Right forelimb (tissue), 1 donor: ENCODE measurements at regions not wholly inside any gene's neighbourhood (a gene's known extent, or its start where the extent isn't known, plus 50 kb on each side); places are given as distances from the start of the nearest gene placed in this dataset.
"Not testable (repeated sequence)": the region's sequence is repeated elsewhere in the genome, so short reads cannot be mapped to it uniquely, and the experiment has no call there.

Experiments
- DNase-seq: peaks from one replicate; pipeline ENCODE4 v3.0.0-alpha.2; 2018

DNA sequence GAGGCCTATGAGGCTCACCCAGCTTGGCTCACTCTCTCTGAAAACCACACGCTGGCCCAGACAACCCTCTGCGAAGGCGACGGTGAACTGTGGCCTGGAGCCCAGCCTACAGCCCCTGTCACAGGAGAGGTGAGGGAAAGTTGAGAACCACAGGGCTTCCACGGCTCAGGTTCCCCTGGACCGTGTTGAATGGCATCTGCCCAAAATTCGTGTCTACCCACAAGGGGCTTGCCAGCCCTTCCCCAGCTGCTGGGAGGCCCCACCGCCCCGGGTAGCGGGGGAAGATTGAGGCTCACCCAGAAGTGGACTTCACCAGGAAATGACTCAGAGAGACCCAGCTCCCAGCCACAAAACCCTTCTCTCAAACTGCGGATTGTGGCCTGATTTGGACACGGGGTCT lies 197.1 kb downstream of the CTTN start:
- peak; percentile 54 for DNase-seq

DNA sequence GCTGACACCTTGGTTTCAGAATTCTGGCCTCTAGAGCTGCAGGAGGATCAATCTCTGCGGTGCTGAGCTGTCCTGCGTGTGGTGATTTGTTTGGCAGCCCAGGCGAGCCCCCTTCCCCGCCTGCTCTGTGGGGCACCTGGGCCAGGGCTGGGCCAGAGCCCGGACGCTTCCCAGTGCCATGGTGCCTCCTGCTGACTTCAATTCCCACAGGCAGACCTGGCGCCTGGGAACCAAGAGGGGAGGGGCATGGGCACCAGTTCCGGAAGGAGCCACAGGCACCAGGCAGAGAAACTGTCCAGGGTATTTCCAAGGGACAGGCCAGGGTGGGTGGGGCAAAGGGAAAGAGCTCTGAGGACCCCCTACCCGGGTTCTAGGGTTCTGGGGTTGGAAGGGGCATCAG lies 197.8 kb downstream of the CTTN start:
- DNase-seq: no peak

- DNase-seq: no peak
Measured at GRCh38 chr11:70597006-70597555, 198.8 kb downstream of the CTTN start.

- DNase-seq: no peak
Measured at GRCh38 chr11:70597751-70598625, 199.7 kb downstream of the CTTN start.

- not testable (repeated sequence) for DNase-seq
Measured at GRCh38 chr11:70600911-70601415, 202.6 kb downstream of the CTTN start.

DNA sequence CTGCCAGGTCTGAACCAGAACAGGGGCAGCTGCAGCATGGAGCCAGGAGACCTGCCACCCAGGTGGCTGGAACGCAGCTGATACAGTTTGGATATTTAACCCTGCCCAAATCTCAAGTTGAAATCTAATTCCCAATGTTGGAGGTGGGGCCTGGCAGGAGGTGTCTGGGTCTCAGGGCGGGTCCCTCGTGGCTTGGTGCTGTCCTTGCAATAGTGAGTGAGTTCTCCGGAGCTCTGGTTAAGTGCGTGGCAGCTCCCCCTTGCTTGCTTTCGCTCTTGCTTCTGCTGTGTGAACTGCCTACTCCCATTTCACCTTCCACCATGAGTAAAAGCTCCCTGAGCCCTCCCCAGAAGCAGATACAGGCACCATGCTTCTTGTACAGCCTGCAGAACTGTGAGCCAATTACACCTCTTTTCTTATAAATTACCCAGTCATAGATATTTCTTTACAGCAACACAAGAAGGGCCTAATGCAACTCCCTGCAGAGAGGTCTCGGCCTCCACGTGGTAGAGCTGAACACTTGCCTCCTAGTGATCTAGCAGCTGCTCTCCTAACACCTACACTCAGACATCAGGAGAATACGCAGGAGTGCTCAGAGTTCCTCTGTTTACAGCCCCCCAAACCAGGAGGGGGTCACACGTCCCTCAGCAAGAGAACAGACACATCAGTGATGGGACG lies 203.7 kb downstream of the CTTN start:
- no peak for DNase-seq

DNA sequence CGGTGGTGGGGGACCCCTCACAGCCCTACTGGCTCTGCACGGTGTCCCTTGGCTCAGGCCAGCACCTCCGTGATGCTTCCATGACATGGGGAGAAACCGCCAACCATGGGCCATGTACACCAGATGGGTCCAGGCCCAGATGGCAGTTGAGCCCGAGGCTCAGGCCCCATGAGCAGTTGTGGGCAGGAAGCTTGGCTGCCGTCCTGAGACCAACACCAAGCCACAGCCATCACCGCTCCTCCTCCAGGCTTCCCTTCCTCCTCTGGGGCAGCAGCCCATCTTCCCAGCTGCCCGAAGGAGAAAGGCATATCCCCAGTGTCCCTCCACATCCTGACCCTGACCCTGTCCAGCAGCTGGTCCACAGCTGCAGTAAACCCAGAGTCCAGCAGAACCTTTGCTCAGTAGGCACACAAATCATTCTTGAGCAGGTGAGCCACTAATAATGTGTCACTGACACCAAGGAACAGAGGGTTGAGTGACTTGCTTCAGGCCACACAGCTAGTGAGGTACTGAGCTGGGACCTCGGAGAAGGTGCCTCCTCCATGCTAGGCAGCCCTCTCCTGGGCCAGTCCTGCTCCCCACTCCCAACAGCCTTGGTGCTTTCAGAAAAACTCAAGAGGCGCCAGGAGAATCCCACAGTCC lies 204.9 kb downstream of the CTTN start:
- no peak for DNase-seq

GRCh38 chr11:70603756-70604211 lies 205.5 kb downstream of the CTTN start:
- DNase-seq: no peak

GRCh38 chr11:70604221-70604620 lies 205.9 kb downstream of the CTTN start:
- no peak for DNase-seq

DNA sequence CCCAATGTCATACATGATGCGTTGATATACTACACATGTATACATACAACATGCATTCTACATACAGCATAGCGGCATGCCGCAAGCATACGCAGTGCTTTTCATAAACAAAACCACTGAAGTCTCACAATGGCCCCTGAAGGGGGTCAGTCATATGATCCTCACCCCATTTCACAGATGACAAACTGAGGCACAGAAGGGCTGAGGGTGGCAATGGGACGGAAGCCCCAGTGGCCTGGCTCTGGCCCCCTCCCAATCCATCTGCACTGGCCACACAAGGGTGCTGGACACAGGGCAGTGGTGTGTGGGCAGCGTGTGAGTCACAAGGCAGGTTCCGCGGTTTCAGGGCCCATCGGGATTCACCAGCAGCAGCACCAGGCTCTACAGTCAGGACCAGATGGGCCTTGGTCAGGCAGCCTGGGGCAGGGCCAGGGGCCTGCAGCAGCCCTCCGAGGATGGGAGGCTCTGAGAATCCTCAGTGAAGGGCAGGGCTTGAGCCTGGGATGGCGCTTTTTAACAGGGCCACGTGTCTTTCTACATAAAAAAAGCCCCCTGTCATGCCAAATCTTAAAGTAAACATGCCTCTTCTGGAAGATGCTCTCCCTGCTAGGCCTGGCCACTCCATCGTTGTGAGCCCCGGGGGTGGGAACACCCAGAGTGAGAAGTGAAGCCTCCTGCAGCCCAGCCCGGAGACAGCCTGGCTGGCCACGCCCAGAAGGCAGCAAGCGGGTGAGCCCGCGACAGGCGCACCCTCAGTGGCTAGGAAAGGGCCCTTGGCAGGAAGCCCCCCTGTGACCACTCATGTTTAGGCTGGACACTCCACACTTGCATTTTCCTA lies 206.5 kb downstream of the CTTN start:
- DNase-seq: no peak

GRCh38 chr11:70605468-70605815 lies 207.1 kb downstream of the CTTN start:
- DNase-seq: no peak

- DNase-seq: no peak
Measured at GRCh38 chr11:70605846-70606245, 207.5 kb downstream of the CTTN start.

- DNase-seq: no peak
Measured at GRCh38 chr11:70606248-70606950, 208.1 kb downstream of the CTTN start.

DNA sequence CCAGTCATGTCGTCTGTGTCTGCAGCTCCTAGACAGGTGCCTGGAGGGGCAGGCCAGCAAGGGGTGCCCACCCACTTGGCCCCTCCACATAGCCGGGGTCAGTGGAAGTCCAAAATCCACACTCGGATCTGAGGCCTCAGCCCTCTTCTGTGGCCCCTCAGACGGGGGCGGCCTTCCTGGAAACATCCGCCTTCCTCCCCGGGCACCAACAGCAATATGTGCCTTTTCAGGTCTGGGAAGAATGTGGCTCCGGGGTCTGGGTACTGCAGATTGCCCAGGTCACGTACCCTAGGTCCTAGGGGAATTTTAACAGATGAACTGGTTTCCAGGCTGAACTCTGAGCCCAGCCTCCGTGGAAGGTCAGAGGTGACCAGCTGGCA lies 208.6 kb downstream of the CTTN start:
- DNase-seq: no peak

GRCh38 chr11:70607561-70607960 lies 209.2 kb downstream of the CTTN start:
- no peak for DNase-seq

DNA sequence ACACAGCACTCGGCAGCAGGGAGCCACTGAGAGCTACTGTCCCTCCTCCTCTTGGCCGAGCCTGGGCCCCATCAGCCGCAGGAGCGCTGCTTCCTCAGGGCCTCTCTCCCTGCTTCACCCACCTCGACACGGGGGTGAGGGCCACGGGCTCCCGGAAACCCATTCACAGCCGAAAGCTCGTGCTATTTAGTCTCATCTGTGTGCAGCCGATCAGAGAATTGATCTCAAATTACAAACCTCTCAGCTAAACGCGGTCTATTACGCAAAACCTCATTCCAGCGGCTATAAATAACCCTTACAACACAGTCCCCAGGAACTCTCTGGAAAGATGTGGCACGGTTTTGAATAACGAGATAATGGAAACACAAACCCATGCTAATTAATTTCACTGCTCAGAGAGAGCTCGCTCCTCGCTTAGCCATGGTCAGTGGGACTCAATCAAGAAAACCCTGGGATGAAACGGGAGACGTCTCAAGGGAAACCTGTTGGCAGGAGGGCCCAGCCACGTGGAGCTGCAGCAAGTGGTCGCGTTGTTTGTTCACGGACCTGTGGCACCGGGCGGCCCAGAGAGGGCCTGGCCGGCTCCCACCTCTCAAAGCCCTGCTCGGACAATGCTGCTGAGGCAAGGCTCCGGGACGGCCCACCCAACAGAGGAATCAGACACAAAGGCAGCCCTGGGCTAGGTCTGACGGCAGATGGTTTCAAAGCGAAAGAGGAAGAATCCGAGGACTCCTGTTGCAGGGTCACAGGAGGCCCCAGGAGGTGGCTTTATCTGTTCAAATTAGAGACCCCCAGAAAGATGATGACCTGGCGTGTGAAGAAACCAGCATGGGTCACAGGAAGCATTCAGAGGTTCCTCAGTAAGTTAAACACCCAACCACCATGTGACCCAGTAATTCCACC lies 210.5 kb downstream of the CTTN start:
- peak; percentile 66 for DNase-seq

GRCh38 chr11:70610566-70611565 lies 212.5 kb downstream of the CTTN start:
- DNase-seq: peak; percentile 84

DNA sequence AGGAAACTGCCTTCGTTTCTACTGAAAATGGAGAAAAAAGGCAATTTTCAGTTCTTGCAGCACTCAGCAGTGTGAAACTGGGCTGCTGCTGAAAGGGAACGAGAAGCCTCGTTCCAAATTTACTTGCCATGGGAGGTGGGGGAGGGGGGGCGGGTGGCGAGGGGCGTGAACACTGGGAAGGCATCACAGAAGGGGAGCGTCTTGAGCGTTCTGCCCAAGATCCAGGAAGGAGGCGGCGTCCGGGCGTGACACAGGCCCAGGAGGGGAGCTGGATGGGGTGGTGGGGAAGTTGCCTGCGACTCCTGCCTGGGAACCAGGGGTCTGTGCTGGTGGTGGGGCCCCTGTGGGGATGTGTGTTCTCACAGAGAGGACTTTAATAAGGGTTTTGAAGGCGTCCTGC lies 213.5 kb downstream of the CTTN start:
- no peak for DNase-seq

DNA sequence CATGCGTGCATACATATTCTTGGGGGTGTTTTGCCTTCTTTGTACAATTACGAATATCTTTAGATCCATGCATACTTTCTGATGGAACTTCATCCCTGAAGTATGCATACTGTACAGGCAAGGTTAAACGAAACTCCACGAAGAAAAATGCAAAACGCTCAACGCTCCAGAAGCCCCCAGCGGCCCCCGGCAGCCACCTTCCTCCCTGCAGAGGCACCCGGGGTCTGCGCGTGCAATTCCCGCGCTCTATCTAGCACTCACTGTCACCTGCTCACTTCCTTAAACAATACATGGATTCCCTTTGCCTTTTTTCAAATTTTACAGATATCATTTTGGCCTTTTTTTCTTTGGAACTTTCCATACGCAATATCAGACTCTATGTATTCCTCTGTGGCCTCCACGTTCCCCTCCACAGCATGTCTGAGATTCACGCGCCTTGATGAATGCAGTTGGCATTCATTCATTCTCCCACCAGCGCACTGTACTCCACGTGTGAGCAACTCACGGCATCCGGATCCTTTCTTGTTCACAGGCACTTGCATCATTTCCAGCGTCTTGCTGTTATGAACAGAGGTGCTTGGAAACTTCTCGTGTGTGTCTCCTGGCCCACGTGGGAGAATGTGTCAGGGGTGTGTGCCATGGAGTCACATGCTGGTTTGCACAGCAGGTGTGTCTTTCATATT lies 214.3 kb downstream of the CTTN start:
- no peak for DNase-seq
